Tibial nerve (tissue), 3 donors: ENCODE measurements at regions not wholly inside any gene's neighbourhood (a gene's known extent, or its start where the extent isn't known, plus 50 kb on each side); places are given as distances from the start of the nearest gene placed in this dataset.

ENCODE experiments used
- POLR2A ChIP-seq, 2 donors: fragments of 450-650 bp; IDR thresholded peaks; one replicate each; pipeline ENCODE4 v1.6.1; 2017; ENCODE audit warnings: antibody characterized with exemption in 2 of 2, mild to moderate bottlenecking in 2 of 2, moderate library complexity in 2 of 2
- TF ChIP-seq, protein P1 (sequence below), 5 experiments: fragments of 200-600 bp in 3 of 5; fragments of 450-650 bp in 2 of 5; sonication (generic) in 3 of 5; IDR thresholded peaks; one replicate each; pipeline ENCODE4 v1.5.1; 2016 to 2019; ENCODE audit warnings: antibody characterized with exemption in 5 of 5, mild to moderate bottlenecking in 3 of 5, moderate library complexity in 2 of 5

DNA sequence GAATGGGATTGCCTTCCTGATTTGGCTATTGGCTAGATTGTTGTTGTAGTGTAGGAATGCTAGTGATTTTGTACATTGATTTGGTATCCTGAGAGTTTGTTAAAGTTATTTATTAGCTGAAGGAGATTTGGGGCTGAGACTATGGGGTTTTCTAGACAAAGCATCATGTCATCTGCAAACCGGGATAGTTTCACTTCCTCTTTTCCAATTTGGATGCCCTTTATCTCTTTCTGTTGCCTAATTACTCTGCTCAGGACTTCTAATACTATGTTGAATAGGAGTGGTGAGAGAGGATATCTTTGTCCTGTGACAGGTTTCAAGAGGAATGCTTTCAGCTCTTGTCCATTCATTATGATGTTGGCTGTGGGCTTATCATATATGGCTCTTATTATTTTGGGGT is 265.7 kb upstream of the MGAT4C start:
- TF ChIP-seq, protein P1, sequence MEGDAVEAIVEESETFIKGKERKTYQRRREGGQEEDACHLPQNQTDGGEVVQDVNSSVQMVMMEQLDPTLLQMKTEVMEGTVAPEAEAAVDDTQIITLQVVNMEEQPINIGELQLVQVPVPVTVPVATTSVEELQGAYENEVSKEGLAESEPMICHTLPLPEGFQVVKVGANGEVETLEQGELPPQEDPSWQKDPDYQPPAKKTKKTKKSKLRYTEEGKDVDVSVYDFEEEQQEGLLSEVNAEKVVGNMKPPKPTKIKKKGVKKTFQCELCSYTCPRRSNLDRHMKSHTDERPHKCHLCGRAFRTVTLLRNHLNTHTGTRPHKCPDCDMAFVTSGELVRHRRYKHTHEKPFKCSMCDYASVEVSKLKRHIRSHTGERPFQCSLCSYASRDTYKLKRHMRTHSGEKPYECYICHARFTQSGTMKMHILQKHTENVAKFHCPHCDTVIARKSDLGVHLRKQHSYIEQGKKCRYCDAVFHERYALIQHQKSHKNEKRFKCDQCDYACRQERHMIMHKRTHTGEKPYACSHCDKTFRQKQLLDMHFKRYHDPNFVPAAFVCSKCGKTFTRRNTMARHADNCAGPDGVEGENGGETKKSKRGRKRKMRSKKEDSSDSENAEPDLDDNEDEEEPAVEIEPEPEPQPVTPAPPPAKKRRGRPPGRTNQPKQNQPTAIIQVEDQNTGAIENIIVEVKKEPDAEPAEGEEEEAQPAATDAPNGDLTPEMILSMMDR (IDR thresholded peaks at IDR 0.05), result no peak
- TF ChIP-seq POLR2A (IDR thresholded peaks at IDR 0.05), result no peak
